NT2/D1 (cell line): ENCODE measurements at regions not wholly inside any gene's neighbourhood (a gene's known extent, or its start where the extent isn't known, plus 50 kb on each side); places are given as distances from the start of the nearest gene placed in this dataset.

ENCODE experiments used
- DNase-seq: peaks from one replicate; pipeline ENCODE4 v3.0.0-alpha.2; 2011; ENCODE audit warnings: low read depth, low spot score
- H3K27me3 ChIP-seq: 2 replicates; pipeline ENCODE4 v1.6.0; 2011; ENCODE audit warnings: mild to moderate bottlenecking; ENCODE audit not compliant: insufficient read length, insufficient read depth
- H3K36me3 ChIP-seq: 2 replicates; pipeline ENCODE4 v1.6.1; 2011; ENCODE audit warnings: mild to moderate bottlenecking, low read length, mixed read lengths; ENCODE audit not compliant: insufficient read depth, insufficient read length
- H3K4me1 ChIP-seq: 2 replicates; pipeline ENCODE4 v1.5.1; 2011; ENCODE audit not compliant: insufficient read depth, insufficient read length
- H3K4me3 ChIP-seq: 2 replicates; pipeline ENCODE4 v1.5.1; 2011; ENCODE audit warnings: low read depth; ENCODE audit not compliant: insufficient read length
- H3K9ac ChIP-seq: 2 replicates; pipeline ENCODE4 v1.6.0; 2011; ENCODE audit warnings: low read depth; ENCODE audit not compliant: insufficient read length
- H3K9me3 ChIP-seq: 2 replicates; pipeline ENCODE4 v1.5.1; 2011; ENCODE audit warnings: mild to moderate bottlenecking, low read length; ENCODE audit not compliant: insufficient read depth
- SUZ12 ChIP-seq: IDR thresholded peaks from 2 replicates; pipeline ENCODE4 v1.6.1; 2011; ENCODE audit not compliant: insufficient read length, insufficient read depth; ENCODE audit errors: extremely low read depth
- YY1 ChIP-seq: IDR thresholded peaks from 2 replicates; pipeline ENCODE4 v1.6.1; 2011; ENCODE audit not compliant: insufficient read length, insufficient read depth
- ZNF274 ChIP-seq: IDR thresholded peaks from 2 replicates; pipeline ENCODE4 v1.6.1; 2011; ENCODE audit warnings: mild to moderate bottlenecking, low read depth, low read length

DNA sequence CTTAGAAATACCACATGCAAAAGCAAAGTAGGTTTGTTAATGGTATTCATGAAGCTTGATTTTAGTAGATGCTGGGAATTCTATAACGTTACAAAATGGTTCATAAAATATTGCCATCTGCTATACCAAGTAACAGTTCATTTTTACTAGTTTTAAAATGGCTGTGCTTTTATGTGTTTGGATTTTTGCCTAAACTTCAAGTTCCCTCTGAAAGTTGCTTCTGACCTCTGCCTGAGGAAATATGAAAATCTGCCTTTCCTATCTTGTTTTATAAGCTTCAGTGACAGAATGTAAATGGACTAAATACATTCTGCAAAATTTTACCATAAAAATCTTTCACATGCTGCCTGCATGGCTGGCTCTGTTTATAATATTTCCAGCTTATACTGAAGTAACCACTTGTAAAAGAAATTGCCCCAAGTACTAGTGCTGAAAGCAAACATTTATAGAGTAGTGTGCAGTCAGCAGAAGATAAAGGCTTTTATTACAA is 560.7 kb upstream of the ROBO2 start:
- no peaks in the 10 kb centered on the region for H3K4me1 ChIP-seq
- no peaks in the 10 kb centered on the region for H3K27me3 ChIP-seq
- H3K36me3 ChIP-seq: no peaks in the 10 kb centered on the region
- DNase-seq: no peak
- H3K4me3 ChIP-seq: no peak overlapping the region
- H3K9me3 ChIP-seq: no peaks in the 10 kb centered on the region
- no peak for TF ChIP-seq SUZ12
- no peak overlapping the region for H3K9ac ChIP-seq

DNA sequence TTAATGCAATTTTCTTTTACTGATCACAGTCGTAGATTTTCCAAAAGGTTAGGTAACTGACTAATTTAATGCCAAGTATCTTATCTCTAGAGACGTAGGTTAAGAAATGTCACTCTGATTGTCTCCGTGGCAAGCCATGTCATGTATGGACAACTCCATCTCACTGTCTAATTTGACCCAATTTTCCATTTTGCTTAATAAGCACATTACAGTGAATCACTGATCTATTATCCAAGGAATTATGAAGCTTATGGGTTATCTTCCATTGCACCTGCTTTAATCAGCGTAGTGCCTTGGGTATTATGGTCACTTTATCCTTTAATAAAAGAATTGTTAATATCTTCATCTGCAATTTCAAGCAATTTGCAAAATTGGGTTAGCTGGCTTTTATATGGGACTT is 557.4 kb upstream of the ROBO2 start:
- Histone ChIP-seq H3K4me3 (no peak overlapping the region), H3K9ac (no peak overlapping the region), H3K4me1 (no peaks in the 10 kb centered on the region), H3K36me3 (no peaks in the 10 kb centered on the region), H3K27me3 (no peaks in the 10 kb centered on the region), H3K9me3 (no peaks in the 10 kb centered on the region)
- DNase-seq: no peak
- TF ChIP-seq ZNF274 (no peak), SUZ12 (no peak), YY1 (no peak)

DNA sequence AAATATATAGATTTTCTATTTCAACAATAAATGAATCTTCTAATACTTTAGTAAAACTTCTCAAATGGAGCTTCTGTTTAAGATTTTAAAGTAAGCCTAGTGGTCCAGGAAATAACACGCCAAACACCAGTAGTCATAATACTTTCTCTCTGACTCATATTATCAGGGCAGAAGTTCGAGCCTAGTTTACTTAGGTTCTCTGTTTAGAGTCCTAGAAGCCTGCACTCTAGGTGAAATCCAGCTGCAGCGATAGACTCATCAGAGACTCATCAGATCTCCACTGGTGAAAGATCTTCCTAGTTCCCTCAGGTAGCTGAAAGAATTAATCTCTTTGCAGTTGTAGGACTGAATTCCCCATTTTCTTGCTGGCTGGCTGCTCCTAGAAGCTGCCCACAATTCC is 552.5 kb upstream of the ROBO2 start:
- Histone ChIP-seq H3K9ac (no peak overlapping the region), H3K4me3 (no peak overlapping the region), H3K27me3 (no peaks in the 10 kb centered on the region), H3K9me3 (no peaks in the 10 kb centered on the region), H3K4me1 (no peaks in the 10 kb centered on the region), H3K36me3 (no peaks in the 10 kb centered on the region)
- TF ChIP-seq ZNF274 (no peak), YY1 (no peak), SUZ12 (no peak)
- no peak for DNase-seq

DNA sequence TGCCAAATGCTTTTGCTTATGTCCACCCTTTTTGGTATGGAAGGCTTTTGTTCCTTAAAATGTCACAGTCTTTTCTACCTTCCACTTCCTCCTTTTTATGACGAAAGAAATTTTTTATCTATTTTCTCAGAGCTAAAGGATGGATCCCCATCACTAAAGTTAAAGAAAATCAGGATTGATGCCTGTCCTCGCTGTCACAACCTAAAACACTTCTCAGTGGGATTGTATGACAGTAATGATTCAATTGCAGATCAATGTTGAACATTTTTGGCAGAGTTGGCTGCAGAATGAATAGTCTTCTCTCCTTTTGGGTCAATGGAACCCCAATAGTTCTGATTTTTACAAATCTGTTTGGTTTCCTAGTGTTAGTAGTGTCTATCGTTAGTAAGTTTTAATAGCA is 549.8 kb upstream of the ROBO2 start:
- H3K4me1 ChIP-seq: no peaks in the 10 kb centered on the region
- DNase-seq: no peak
- no peaks in the 10 kb centered on the region for H3K9me3 ChIP-seq
- no peak overlapping the region for H3K4me3 ChIP-seq
- H3K9ac ChIP-seq: no peak overlapping the region
- H3K27me3 ChIP-seq: no peaks in the 10 kb centered on the region
- no peak for TF ChIP-seq YY1
- TF ChIP-seq ZNF274: no peak
- TF ChIP-seq SUZ12: no peak
- H3K36me3 ChIP-seq: no peaks in the 10 kb centered on the region

DNA sequence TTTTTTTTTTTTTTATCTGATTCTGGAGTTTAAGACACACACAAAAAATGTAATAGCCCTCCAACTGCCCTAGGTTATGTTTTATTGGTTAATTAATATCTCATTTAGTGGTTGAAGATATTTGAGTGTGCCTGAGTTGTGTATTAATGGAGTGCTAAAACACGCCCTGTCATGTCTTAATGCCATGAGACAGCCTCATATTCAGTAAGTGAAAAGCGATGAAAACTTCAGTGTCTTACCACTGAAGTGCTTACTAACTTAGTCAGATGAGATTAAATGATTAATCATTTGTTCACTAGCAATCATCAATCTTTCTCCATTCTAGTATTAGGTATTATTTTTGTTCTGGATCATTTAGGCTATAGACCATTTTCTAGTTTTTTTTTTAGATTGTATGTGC is 544.7 kb upstream of the ROBO2 start:
- Histone ChIP-seq H3K36me3 (no peaks in the 10 kb centered on the region), H3K9ac (no peak overlapping the region), H3K4me1 (no peaks in the 10 kb centered on the region), H3K27me3 (no peaks in the 10 kb centered on the region), H3K9me3 (peaks cover 10% of the 10 kb centered on the region; the same call in 1 of the 2 replicates), H3K4me3 (no peak overlapping the region)
- TF ChIP-seq YY1: no peak
- TF ChIP-seq SUZ12: no peak
- TF ChIP-seq ZNF274: no peak
- no peak for DNase-seq

DNA sequence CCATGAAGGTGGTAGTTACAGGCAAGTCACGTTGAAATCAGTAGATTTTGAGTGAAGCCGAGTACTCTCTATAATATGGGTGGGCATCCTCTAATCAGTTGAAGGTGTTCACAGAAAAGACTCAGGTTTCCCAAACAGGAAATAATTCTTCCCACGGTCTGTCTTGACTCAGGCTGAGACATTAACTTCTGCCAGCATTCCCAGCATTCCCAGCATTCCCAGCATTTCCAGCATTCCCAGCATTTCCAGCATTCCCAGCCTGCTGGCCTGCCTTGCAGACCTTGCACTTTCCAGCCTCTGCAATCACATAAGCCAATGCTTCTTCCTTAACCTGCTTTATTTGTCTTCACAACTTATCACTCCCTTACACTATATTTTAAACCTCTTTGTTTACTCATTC is 542.3 kb upstream of the ROBO2 start:
- TF ChIP-seq ZNF274 (no peak), YY1 (no peak), SUZ12 (no peak)
- no peak overlapping the region for H3K4me3 ChIP-seq
- H3K27me3 ChIP-seq: no peaks in the 10 kb centered on the region
- no peaks in the 10 kb centered on the region for H3K4me1 ChIP-seq
- no peaks in the 10 kb centered on the region for H3K36me3 ChIP-seq
- no peak overlapping the region for H3K9ac ChIP-seq
- peaks cover 10% of the 10 kb centered on the region; the same call in 1 of the 2 replicates for H3K9me3 ChIP-seq
- peak; percentile 33 for DNase-seq

DNA sequence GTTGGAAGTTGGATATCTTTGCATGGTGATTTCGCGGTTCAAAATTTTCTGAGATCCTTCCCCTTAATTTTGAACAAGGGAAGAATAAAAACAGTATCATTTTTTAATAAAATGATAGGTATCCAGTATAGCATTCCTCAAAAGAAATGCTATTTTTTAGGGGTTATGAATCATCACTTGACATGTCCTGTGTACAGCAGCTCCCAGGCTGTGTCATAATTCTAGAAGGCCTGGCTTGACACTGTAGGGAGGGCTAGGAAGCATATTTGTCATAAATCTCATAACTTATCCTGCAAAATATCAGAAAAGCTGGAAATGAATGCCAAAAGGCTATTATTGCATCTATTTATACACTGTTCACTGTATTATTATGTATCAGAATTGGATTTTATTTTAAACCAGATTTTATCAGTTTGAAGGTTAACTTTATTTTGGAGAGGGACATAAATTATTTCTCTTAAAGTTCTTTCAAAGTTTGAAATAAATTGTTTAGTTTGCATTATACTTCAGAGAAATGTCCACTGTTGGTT is 539.1 kb upstream of the ROBO2 start:
- H3K4me1 ChIP-seq: no peaks in the 10 kb centered on the region
- DNase-seq: no peak
- no peak overlapping the region for H3K4me3 ChIP-seq
- H3K27me3 ChIP-seq: no peaks in the 10 kb centered on the region
- H3K9me3 ChIP-seq: peaks cover 10% of the 10 kb centered on the region; the same call in 1 of the 2 replicates
- TF ChIP-seq SUZ12: no peak
- TF ChIP-seq ZNF274: no peak
- no peak for TF ChIP-seq YY1
- H3K36me3 ChIP-seq: no peaks in the 10 kb centered on the region
- no peak overlapping the region for H3K9ac ChIP-seq

DNA sequence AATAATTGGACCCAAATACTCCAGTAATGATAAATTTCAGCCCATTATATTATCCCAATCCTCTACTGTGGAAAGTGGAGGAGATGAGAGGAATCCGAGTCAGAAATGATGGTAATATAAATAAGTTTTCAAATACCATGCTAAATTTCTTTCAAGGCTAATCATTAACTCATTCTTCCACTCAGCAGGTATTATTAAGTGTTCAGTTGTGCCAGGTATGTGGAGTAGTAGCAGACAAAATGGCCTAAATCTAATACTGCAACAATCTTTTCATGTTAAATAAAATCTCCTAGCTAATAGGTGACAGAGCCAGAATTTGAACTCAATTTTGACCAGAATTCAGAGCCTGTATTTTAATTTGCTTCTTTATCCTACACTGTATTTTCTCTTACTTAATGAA is 538.6 kb upstream of the ROBO2 start:
- no peak for DNase-seq

More for the DNA sequence above, 538.6 kb upstream of the ROBO2 start:
- no peaks in the 10 kb centered on the region for H3K27me3 ChIP-seq
- H3K4me1 ChIP-seq: no peaks in the 10 kb centered on the region
- H3K9ac ChIP-seq: no peak overlapping the region
- H3K36me3 ChIP-seq: no peaks in the 10 kb centered on the region
- no peak overlapping the region for H3K4me3 ChIP-seq
- peaks cover 10% of the 10 kb centered on the region; the same call in 1 of the 2 replicates for H3K9me3 ChIP-seq
- TF ChIP-seq ZNF274: no peak
- no peak for TF ChIP-seq YY1
- TF ChIP-seq SUZ12: no peak
